OCI-LY1 (cell line): ENCODE measurements at regions not wholly inside any gene's neighbourhood (a gene's known extent, or its start where the extent isn't known, plus 50 kb on each side); places are given as distances from the start of the nearest gene placed in this dataset.

Experiments
- H2AFZ ChIP-seq: fragments of 200-600 bp; sonication (generic), shearing (Covaris generic); 2 replicates; pipeline ENCODE4 v1.6.0; 2014; ENCODE audit warnings: antibody characterized with exemption, mild to moderate bottlenecking, low read length
- H3F3A ChIP-seq: fragments of 200-600 bp; sonication (generic), shearing (Covaris generic); 2 replicates; pipeline ENCODE4 v1.6.0; 2014; ENCODE audit warnings: mild to moderate bottlenecking, antibody characterized with exemption, low read length, moderate library complexity; ENCODE audit not compliant: insufficient read depth
- H3K27ac ChIP-seq: fragments of 200-600 bp; sonication (generic); 2 replicates; pipeline ENCODE4 v1.5.1; 2014; ENCODE audit warnings: low read length, mixed run types, mild to moderate bottlenecking, low read depth; ENCODE audit not compliant: poor library complexity, severe bottlenecking
- H3K27me3 ChIP-seq: fragments of 200-600 bp; sonication (generic); 2 replicates; pipeline ENCODE4 v1.6.0; 2014; ENCODE audit warnings: antibody characterized with exemption, mild to moderate bottlenecking, low read length, moderate library complexity; ENCODE audit not compliant: insufficient read depth
- H3K36me3 ChIP-seq: fragments of 200-600 bp; sonication (generic); 2 replicates; pipeline ENCODE4 v1.6.1; 2014; ENCODE audit warnings: mild to moderate bottlenecking, antibody characterized with exemption, low read length, moderate library complexity, mixed read lengths; ENCODE audit not compliant: insufficient read depth
- H3K4me1 ChIP-seq: fragments of 200-600 bp; sonication (generic); 2 replicates; pipeline ENCODE4 v1.5.1; 2014; ENCODE audit warnings: mild to moderate bottlenecking, low read length, moderate library complexity; ENCODE audit not compliant: insufficient read depth, severe bottlenecking
- H3K4me2 ChIP-seq: fragments of 200-600 bp; sonication (generic), shearing (Covaris generic); 2 replicates; pipeline ENCODE4 v1.6.1; 2014; ENCODE audit warnings: low read length
- H3K4me3 ChIP-seq: fragments of 200-600 bp; sonication (generic); 2 replicates; pipeline ENCODE4 v1.5.1; 2014; ENCODE audit warnings: low read length, low read depth, mild to moderate bottlenecking, mixed read lengths; ENCODE audit not compliant: poor library complexity, severe bottlenecking
- H3K79me2 ChIP-seq: fragments of 200-600 bp; shearing (Covaris generic); 2 replicates; pipeline ENCODE4 v1.6.1; 2016; ENCODE audit warnings: mixed run types, low read length, mixed read lengths; ENCODE audit not compliant: insufficient read depth
- H3K9ac ChIP-seq: fragments of 200-600 bp; sonication (generic), shearing (Covaris generic); 2 replicates; pipeline ENCODE4 v1.6.1; 2014; ENCODE audit warnings: mild to moderate bottlenecking, low read length, mixed read lengths
- H3K9me2 ChIP-seq: fragments of 200-600 bp; sonication (generic), shearing (Covaris generic); 2 replicates; pipeline ENCODE4 v1.6.1; 2014; ENCODE audit warnings: low read depth, mild to moderate bottlenecking, low read length, mixed read lengths
- H3K9me3 ChIP-seq: fragments of 200-600 bp; shearing (Covaris generic); 2 replicates; pipeline ENCODE4 v1.6.1; 2014; ENCODE audit warnings: low read length, mixed read lengths
- H4K20me1 ChIP-seq: fragments of 200-600 bp; sonication (generic), shearing (Covaris generic); 2 replicates; pipeline ENCODE4 v1.6.0; 2016; ENCODE audit warnings: mild to moderate bottlenecking, low read length; ENCODE audit not compliant: insufficient read depth
- CTCF ChIP-seq: fragments of 200-600 bp; sonication (generic), shearing (Covaris generic); IDR thresholded peaks from 2 replicates; pipeline ENCODE4 v1.5.1; 2017; ENCODE audit warnings: mild to moderate bottlenecking, antibody characterized with exemption, low read length, moderate library complexity, mixed read lengths
- EZH2 ChIP-seq: fragments of 200-600 bp; sonication (generic), shearing (Covaris generic); IDR thresholded peaks from 2 replicates; pipeline ENCODE4 v1.8.0; 2017; ENCODE audit warnings: borderline replicate concordance, mixed run types, mild to moderate bottlenecking, antibody characterized with exemption, low read length, moderate library complexity, mixed read lengths

- Histone ChIP-seq H3K9me3 (no peaks in the 10 kb centered on the region), H3K4me3 (no peak overlapping the region), H3K4me1 (no peaks in the 10 kb centered on the region), H3F3A (no peaks in the 10 kb centered on the region), H3K9ac (no peak overlapping the region), H3K79me2 (no peaks in the 10 kb centered on the region), H3K27ac (no peak overlapping the region), H4K20me1 (no peaks in the 10 kb centered on the region), H3K36me3 (no peaks in the 10 kb centered on the region), H3K9me2 (no peaks in the 10 kb centered on the region), H2AFZ (no peak overlapping the region), H3K27me3 (no peaks in the 10 kb centered on the region), H3K4me2 (no peak overlapping the region)
- TF ChIP-seq CTCF, result no peak
- TF ChIP-seq EZH2, result no peak
Measured at GRCh38 chr1:96990136-96990535, 268.6 kb downstream of the PTBP2 start.

- Histone ChIP-seq H3K9me2 (no peaks in the 10 kb centered on the region), H3K9ac (no peak overlapping the region), H3K4me1 (no peaks in the 10 kb centered on the region), H3K4me2 (no peak overlapping the region), H3F3A (no peaks in the 10 kb centered on the region), H3K4me3 (no peak overlapping the region), H3K79me2 (no peaks in the 10 kb centered on the region), H3K27me3 (no peaks in the 10 kb centered on the region), H2AFZ (no peak overlapping the region), H4K20me1 (no peaks in the 10 kb centered on the region), H3K36me3 (no peaks in the 10 kb centered on the region), H3K9me3 (no peaks in the 10 kb centered on the region), H3K27ac (no peak overlapping the region)
- TF ChIP-seq EZH2 (no peak), CTCF (no peak)
Measured at GRCh38 chr1:96991261-96991660, 269.7 kb downstream of the PTBP2 start.

GRCh38 chr1:96992871-96993270 lies 271.3 kb downstream of the PTBP2 start:
- Histone ChIP-seq H3K27ac (no peak overlapping the region), H3K4me2 (no peak overlapping the region), H3K4me3 (no peak overlapping the region), H3K9me3 (no peaks in the 10 kb centered on the region), H3K79me2 (no peaks in the 10 kb centered on the region), H4K20me1 (no peaks in the 10 kb centered on the region), H3K9ac (no peak overlapping the region), H3F3A (no peaks in the 10 kb centered on the region), H3K36me3 (no peaks in the 10 kb centered on the region), H3K4me1 (no peaks in the 10 kb centered on the region), H3K9me2 (no peaks in the 10 kb centered on the region), H2AFZ (no peak overlapping the region), H3K27me3 (no peaks in the 10 kb centered on the region)
- TF ChIP-seq EZH2 (no peak), CTCF (no peak)
